Smooth muscle cell (in vitro differentiated cells): ENCODE measurements at regions not wholly inside any gene's neighbourhood (a gene's known extent, or its start where the extent isn't known, plus 50 kb on each side); places are given as distances from the start of the nearest gene placed in this dataset.

Experiments used
- DNase-seq: peaks from one replicate; lab custom pipeline; 2025; ENCODE audit not compliant: unreplicated experiment; lab: John Stamatoyannopoulos, UW
- H2AFZ ChIP-seq: fragments of 200-600 bp; sonication (generic); 2 replicates; pipeline ENCODE4 v1.6.0; 2016; ENCODE audit warnings: antibody characterized with exemption, low read depth, mild to moderate bottlenecking
- H3F3A ChIP-seq: fragments of 200-600 bp; sonication (generic); 2 replicates; pipeline ENCODE4 v1.6.0; 2017; ENCODE audit warnings: antibody characterized with exemption, low read depth
- H3K27ac ChIP-seq: fragments of 200-600 bp; sonication (generic); 2 replicates; pipeline ENCODE4 v1.5.1; 2016; ENCODE audit warnings: low read depth, mild to moderate bottlenecking
- H3K27me3 ChIP-seq: fragments of 200-600 bp; sonication (generic); 2 replicates; pipeline ENCODE4 v1.6.1; 2016; ENCODE audit warnings: low read depth, mild to moderate bottlenecking
- H3K36me3 ChIP-seq: fragments of 200-600 bp; sonication (generic); 2 replicates; pipeline ENCODE4 v1.5.1; 2016; ENCODE audit warnings: low read depth
- H3K4me1 ChIP-seq: fragments of 200-600 bp; sonication (generic); 2 replicates; pipeline ENCODE4 v1.5.1; 2016; ENCODE audit warnings: low read depth
- H3K4me2 ChIP-seq: fragments of 200-600 bp; sonication (generic); 2 replicates; pipeline ENCODE4 v1.6.0; 2016; ENCODE audit warnings: mild to moderate bottlenecking
- H3K4me3 ChIP-seq: fragments of 200-600 bp; sonication (generic); 2 replicates; pipeline ENCODE4 v1.5.1; 2016; ENCODE audit warnings: mild to moderate bottlenecking
- H3K79me2 ChIP-seq: fragments of 200-600 bp; sonication (generic); 2 replicates; pipeline ENCODE4 v1.6.0; 2016; ENCODE audit warnings: low read depth, mild to moderate bottlenecking
- H3K9ac ChIP-seq: fragments of 200-600 bp; sonication (generic); 2 replicates; pipeline ENCODE4 v1.6.0; 2016; ENCODE audit warnings: low read depth
- H3K9me3 ChIP-seq: fragments of 200-600 bp; sonication (generic); replicated peaks from 2 replicates; pipeline ENCODE4 v1.5.1; 2016; ENCODE audit warnings: low read depth
- H4K20me1 ChIP-seq: fragments of 200-600 bp; sonication (generic); 2 replicates; pipeline ENCODE4 v1.6.0; 2016; ENCODE audit warnings: low read depth
- CTCF ChIP-seq: fragments of 200-600 bp; sonication (generic); IDR thresholded peaks from 2 replicates; pipeline ENCODE4 v1.5.1; 2017; ENCODE audit warnings: borderline replicate concordance, mild to moderate bottlenecking, antibody characterized with exemption; ENCODE audit not compliant: insufficient read depth, poor library complexity, severe bottlenecking
- WGBS: methylation state at CpG from one replicate; pipeline ENCODE4 v1.1.7; 2016; ENCODE audit warnings: low lambda C conversion rate; 5-methylcytosine and 5-hydroxymethylcytosine counted together

GRCh38 chr3:87977765-87978164, 81.0 kb downstream of the CGGBP1 start:
- TF ChIP-seq CTCF: no peak

DNA sequence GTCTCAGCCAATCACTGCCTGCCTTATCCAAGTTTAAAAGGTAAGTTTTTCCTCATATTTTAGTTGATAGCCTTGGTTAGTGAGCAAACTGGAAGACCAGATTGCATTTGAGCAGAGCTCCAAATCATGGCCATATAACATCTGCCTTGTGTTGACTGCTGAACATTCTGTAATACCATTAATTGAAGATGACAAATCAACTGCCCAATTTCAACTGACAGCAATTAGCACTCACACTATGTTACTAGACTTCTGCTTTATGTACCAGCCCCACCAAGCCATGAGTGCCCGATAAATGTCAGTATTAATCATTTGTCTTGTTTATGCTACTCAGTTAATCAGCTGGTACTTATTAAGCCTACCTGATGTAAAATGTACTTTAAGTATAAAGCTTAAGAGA, 83.1 kb downstream of the CGGBP1 start:
- no peak for TF ChIP-seq CTCF
- H3F3A ChIP-seq: no peaks in the 10 kb centered on the region
- no peaks in the 10 kb centered on the region for H3K36me3 ChIP-seq
- no peaks in the 10 kb centered on the region for H3K27me3 ChIP-seq
- no peaks in the 10 kb centered on the region for H3K9me3 ChIP-seq
- no peak overlapping the region for H3K9ac ChIP-seq
- H2AFZ ChIP-seq: no peak overlapping the region
- no peak overlapping the region for H3K4me3 ChIP-seq
- DNase-seq: no peak
- 91% methylated on average over 1 of the region's 1 CpG for WGBS
- H4K20me1 ChIP-seq: no peaks in the 10 kb centered on the region
- H3K4me2 ChIP-seq: no peak overlapping the region
- no peaks in the 10 kb centered on the region for H3K79me2 ChIP-seq
- no peak overlapping the region for H3K27ac ChIP-seq
- H3K4me1 ChIP-seq: no peaks in the 10 kb centered on the region

More at GRCh38 chr3:87977765-87978164, 81.0 kb downstream of the CGGBP1 start:
- no peaks in the 10 kb centered on the region for H3K4me1 ChIP-seq
- no peak overlapping the region for H3K27ac ChIP-seq
- H3K79me2 ChIP-seq: no peaks in the 10 kb centered on the region
- no peaks in the 10 kb centered on the region for H3K36me3 ChIP-seq
- no peaks in the 10 kb centered on the region for H3F3A ChIP-seq
- no peak overlapping the region for H3K9ac ChIP-seq
- no peaks in the 10 kb centered on the region for H3K27me3 ChIP-seq
- no peaks in the 10 kb centered on the region for H3K9me3 ChIP-seq
- H3K4me3 ChIP-seq: no peak overlapping the region
- WGBS: 92% methylated on average over 1 of the region's 1 CpG
- H3K4me2 ChIP-seq: no peak overlapping the region
- no peaks in the 10 kb centered on the region for H4K20me1 ChIP-seq
- H2AFZ ChIP-seq: no peak overlapping the region
- no peak for DNase-seq

- Histone ChIP-seq H3K9me3 (no peaks in the 10 kb centered on the region), H3K27me3 (no peaks in the 10 kb centered on the region), H3F3A (no peaks in the 10 kb centered on the region), H3K4me3 (no peak overlapping the region), H2AFZ (no peak overlapping the region), H3K36me3 (no peaks in the 10 kb centered on the region), H3K4me1 (no peaks in the 10 kb centered on the region), H3K4me2 (no peak overlapping the region), H3K79me2 (no peaks in the 10 kb centered on the region), H3K27ac (no peak overlapping the region), H3K9ac (no peak overlapping the region), H4K20me1 (no peaks in the 10 kb centered on the region)
- no peak for TF ChIP-seq CTCF
- no peak for DNase-seq
- WGBS: 80% methylated on average over 5 of the region's 5 CpGs
Measured at GRCh38 chr3:87973906-87974305, 84.9 kb downstream of the CGGBP1 start.

DNA sequence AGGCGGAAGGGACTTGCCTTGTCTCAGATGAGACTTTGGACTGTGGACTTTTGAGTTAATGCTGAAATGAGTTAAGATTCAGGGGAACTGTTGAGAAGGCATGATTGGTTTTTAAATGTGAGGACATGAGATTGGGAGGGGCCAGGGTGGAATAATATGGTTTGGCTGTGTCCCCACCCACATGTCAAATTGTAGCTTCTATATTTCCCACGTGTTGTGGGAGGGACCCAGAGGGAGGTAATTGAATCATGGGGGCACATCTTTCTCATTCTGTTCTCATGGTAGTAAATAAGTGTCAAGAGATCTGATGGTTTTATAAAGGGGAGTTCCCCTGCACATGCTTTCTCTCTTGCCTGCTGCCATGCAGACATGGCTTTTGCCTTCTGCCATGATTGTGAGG, 89.2 kb downstream of the CGGBP1 start:
- WGBS: 81% methylated on average over 2 of the region's 2 CpGs

More for the DNA sequence above, 89.2 kb downstream of the CGGBP1 start:
- Histone ChIP-seq H3K9ac (no peak overlapping the region), H3F3A (no peaks in the 10 kb centered on the region), H3K4me2 (no peak overlapping the region), H3K36me3 (no peaks in the 10 kb centered on the region), H3K27ac (no peak overlapping the region), H3K4me1 (no peaks in the 10 kb centered on the region), H2AFZ (no peak overlapping the region), H4K20me1 (no peaks in the 10 kb centered on the region), H3K79me2 (no peaks in the 10 kb centered on the region), H3K4me3 (no peak overlapping the region), H3K27me3 (no peaks in the 10 kb centered on the region), H3K9me3 (no peaks in the 10 kb centered on the region)
- no peak for DNase-seq
- no peak for TF ChIP-seq CTCF
